ENCODE measurements at regions not wholly inside any gene's neighbourhood (a gene's known extent, or its start where the extent isn't known, plus 50 kb on each side); places are given as distances from the start of the nearest gene placed in this dataset.

DNA sequence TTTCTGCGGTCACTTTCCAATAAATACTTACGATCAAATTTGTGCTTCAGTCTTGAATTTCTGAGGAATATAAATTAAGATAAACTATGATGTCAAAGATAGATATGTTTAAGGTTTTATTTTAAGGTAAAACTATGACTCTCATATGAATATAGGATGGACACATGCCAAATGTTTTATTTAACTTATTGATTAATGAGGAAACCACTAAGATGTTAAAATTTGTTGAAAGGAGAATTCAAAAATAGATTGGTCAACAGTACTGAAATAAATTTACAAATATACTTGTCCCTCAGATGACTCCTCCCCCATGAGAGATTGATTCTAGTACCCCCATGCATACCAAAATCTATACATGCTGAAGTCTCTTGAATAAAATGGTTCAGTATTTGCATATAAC, 319.7 kb upstream of the KCNH8 start:
- DNase-seq (ENCODE audit: low spot score): no peak

DNA sequence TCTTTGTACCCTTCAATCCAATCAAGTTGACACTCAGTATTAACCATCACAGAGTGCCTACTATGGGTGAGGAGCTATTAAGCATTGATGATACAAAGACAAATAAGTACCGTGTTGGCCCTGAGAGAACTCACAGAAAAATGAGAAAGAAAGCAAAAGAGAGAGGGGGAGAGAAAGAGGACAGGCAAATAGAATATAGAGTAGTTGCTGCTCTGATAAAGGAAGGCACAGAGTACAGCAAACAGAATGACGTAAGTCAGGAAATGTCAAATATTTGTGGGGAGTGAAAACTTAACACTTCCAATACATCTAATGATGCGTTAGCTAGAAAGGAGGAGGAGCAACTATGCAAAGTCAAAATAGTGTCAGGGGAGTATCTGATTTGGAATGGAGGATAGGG, 320.6 kb upstream of the KCNH8 start:
- DNase-seq (ENCODE audit: low spot score): no peak

DNA sequence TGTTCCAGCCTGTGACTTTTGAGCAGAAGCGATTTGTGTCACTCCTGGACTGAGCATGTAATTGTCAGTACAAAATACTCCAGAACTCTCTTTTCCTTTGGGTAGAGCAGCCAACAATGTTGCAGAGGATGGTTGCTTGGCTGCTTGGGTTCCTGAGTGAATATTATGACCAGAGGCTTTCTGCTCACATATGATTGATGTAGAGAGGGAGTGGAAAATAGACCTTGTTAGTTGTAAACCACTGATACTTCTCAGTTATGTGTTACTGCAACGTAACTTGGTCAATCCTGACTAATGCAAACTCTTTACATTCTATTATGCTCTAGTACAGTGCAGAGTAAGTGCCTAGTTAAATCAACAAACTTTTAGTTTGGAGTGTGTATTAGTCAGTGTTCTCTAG, 322.6 kb upstream of the KCNH8 start:
- no peak for DNase-seq (ENCODE audit: low spot score)

DNA sequence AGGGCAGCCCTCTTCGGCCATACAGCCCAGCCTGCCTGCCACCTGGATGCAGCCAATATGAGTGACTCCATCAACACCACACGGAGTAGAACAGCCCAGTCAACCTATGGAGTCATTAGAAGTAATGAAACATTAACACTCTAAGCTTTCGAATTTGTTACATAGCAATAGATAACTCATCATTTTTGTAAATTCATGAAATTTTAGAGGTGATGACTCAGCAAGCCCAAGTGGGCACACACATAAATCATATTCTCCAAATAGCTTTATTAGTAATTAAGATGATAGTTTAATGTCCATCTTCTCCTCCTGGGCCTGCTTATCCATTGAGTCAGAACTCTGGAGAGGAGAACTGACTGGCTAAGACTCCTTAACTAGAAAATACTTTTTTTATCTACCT, 335.0 kb upstream of the KCNH8 start:
- no peak for DNase-seq (ENCODE audit: low spot score)

DNA sequence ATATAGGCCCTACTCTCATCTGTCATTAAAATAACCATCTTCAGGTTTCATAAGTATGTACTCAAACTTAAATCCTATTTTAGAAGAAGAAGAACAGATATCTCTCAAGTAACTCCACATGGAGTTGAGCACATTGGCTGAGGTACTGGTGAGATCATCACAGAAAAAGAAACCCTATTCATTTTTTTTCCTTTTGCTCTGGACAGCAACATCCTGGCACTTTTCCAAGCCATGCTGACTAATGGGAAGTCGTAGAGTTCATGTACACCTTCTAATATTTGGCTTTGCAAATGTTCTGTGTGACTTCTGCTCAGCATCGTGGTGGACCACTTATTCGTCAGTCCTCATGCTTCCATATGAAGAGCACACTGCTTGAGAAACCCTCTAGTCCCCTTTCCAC, 336.0 kb upstream of the KCNH8 start:
- DNase-seq (ENCODE audit: low spot score): peak; percentile 15

DNA sequence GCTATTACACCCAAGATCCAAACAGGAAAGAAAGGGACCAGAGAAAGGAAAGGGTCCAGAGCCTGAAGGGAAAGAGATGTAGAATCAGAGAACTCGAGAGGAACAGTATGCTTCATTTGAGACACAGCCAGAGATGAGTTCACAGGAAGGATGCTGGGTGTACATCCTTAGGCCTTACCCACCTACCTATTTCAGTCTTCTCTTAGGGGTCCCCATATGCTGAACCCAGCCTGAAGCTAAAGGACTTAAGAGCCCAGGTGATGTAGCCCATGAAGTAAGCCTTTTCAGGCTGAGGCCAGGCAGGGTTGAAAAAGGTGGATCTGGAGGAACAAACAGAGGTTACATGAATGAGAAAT, 338.0 kb upstream of the KCNH8 start:
- DNase-seq (ENCODE audit: low spot score): no peak

DNA sequence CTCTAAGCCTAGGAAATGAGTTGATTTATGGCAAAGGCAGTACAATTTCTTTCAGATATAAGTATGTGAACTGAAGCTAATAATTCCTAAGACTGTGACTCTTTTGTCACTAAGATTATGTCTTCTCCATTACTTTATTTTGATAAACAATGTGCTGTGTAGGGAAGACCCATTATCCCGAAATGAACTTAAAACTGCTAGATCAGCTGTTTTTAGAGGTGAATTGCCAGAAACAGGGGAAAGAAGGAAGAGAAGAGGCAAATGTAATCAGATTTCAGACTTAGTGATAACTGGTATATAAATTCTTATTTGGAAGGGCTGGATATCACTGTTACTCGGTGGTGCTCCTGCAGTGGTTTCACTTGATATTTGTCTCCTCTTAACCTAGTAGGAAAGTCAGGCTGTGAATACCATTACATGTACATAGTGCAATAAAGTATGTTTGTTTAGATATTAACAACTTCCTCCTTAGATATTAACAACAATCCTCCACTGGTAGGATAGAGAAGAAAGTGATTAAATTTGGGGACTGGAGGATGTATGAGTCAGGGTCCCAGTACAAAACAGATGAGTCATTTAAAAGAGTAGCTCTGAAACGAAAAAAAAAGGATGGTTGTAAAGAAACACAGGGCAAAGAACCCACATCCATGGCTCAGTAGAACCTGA, 338.5 kb upstream of the KCNH8 start:
- DNase-seq (ENCODE audit: low spot score): no peak

DNA sequence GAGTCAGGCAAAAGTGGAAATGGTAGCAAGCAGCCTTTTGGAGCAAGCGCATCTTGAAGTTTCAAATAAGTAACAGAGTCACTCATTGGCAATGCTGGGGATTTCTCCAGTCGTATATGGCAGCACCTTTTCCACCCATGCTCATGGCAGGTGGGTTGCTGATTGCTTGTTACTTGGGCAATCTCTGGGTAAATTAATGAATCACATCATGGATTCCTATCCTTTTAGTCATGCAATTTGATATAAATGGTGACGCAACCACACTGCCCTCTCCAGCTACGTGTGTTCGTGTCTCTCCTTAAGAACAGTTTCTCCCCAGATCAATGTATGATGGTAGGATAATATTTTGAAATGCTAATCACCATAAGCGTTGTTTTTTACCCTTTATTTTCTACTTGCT, 339.9 kb upstream of the KCNH8 start:
- DNase-seq (ENCODE audit: low spot score): peak; percentile 6

DNA sequence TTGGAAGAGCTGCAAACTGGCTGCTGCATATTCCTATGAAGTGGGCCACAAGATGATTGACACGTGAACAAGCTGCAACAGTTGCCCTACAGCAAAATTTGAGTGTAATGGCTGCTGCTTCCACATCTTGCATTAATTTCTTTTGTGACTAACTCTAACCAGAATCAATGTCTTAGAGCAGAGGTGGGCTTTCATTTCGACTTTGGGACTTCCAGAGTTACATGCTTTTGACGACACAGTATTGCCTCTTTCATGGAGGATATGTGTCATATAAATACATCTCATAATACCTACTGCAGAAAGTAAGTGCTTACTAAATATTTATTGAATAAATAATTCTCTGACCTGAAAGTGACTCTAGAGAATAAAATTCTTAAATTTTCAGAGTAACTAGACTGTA, 340.7 kb upstream of the KCNH8 start:
- DNase-seq (ENCODE audit: low spot score): no peak

DNA sequence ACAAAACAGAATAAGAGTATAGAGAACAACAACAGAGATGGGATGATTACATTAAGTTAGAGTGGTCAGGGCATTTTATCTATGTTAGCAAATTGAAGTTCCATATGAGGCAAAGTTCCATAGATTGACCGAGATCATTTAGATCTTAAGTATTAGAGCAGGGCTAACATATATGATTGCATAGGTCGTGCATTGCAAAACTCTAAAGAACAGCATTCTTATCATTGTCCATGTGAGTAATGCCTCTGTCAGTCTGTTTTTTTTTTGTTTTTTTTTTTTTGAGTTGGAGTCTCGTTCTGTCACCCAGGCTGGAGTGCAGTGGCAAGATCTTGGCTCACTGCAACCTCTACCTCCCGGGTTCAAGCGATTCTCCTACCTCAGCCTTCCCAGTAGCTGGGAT, 341.7 kb upstream of the KCNH8 start:
- no peak for DNase-seq (ENCODE audit: low spot score)

DNA sequence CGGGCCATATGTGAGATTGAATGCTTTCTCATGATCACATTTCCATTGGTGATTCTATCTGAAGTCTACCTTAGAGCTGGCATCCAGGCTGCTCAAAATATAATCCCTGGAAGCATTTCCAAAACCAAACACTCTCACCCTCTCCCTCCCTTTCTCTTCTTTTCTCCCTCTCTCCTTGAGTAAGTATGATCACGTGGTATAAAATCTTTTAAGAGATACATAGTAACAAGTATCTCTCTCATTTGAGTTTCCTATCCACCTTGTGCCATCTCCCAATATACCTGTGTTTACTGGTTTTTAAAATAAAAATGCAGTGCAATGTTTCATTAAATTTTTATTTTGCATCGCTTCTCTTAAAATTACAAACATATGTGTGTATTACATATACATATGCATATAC, 350.9 kb upstream of the KCNH8 start:
- DNase-seq (ENCODE audit: low spot score): no peak

DNA sequence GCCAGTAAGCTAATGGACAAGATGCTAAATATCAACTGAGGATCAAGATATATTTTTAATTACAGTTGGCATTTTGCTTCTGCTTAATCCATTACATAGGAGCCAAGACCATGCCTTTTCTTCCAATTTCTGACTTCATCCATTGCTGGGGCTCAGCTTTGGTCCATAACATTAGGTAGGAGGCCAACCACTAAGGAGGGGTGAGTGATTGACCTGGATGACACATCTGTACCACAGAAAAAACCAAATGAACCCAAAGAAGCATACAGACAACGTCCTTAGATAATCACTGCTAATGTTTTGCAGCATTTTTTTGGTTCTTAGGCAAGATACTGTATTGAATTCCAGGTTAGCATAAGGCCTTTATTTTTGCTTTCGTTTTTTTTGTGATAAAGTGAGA, 353.2 kb upstream of the KCNH8 start:
- DNase-seq (ENCODE audit: low spot score): no peak

DNA sequence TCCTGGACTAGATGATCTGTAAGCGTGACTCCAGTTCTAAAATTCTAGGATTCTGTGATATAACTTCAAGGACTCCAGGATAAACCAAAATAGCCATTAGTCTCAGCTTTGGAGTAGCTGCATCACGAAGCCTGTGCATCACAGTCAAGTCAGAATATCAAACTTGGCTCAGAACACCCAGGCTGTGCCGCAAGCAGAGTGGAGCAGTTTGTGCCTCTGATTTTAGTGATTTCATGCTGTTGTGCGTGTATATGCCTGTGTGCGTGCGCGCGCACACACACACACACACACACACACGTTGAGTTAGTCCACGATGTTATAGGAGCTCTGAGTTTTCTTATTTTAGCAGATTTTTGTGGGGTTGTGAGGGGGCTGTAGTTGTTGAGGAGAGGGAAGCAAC, 356.6 kb upstream of the KCNH8 start:
- no peak for DNase-seq (ENCODE audit: low spot score)

DNA sequence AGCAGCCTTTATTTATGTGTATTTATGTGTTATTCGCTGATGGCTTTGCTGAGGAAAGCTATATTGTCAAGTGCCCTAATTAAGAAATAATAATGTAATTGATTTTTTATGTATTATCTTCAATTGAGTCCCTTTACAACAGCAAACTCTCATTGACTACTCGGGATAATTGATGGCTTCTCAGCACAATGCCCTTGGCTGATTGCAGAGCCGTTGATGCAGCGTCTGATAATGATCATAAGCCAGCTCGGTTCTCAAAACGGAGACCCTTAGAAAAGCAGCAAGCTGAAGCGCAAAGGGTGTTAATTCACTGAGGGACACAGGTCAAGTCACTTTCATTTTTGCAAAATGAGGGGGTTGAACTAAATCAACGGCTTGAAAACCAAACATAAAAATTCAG, 357.1 kb upstream of the KCNH8 start:
- no peak for DNase-seq (ENCODE audit: low spot score)

DNA sequence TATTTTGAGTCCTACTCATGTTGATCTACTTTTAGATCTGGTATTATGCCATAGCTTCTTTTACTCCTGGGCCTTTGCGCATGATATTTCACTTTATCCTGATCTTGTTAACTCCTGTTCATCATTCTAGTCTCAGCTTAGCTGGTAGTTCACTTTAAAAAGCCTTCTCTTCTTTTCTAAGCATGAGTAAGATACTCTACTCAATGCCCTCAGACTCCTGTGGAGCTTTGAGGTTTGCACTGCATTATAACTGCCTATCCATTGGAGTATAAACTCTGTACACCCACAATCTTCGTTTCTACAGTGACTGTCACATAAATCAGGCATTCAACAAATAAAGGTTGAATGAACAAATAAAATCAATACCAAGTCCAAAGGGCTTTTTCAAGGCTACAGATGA, 357.9 kb upstream of the KCNH8 start:
- DNase-seq (ENCODE audit: low spot score): no peak

DNA sequence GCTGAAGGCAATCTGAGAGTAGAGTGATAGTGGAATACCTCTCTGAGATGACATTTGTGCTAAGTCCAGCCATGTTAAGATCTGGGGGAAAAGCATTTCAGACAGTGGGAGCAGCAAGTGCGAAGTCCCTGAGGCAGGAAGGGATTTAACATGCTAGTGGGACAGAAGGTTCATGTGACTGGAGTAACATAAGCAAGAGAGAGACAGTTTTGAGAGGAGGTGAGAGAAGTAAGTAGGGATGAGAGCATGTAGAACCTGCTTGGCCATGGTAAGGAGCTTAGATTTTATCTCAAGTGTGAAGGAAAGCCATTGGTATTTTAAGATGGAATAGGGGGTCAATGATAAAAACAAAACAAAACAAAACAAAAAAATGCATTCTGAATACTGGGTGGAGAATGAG, 358.6 kb upstream of the KCNH8 start:
- no peak for DNase-seq (ENCODE audit: low spot score)

DNA sequence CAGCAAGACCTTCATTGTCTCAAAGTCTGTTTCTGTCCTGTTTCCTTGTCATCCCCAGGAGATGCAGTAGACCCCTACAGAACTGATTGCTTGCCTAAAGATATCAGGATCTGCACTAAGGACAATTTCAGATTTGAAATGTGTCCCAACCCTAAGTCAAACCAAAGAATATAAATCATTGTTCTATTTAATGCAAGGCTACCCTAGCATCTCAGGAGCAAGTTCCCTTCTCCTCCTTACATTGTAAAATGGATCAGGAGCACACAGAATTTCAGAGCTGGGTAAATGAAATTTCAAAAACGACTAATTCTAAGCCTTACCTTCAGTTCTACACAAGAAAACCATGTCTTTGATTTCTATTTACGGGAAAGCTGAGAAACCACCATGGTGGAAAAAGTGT, 360.9 kb upstream of the KCNH8 start:
- no peak for DNase-seq (ENCODE audit: low spot score)

DNA sequence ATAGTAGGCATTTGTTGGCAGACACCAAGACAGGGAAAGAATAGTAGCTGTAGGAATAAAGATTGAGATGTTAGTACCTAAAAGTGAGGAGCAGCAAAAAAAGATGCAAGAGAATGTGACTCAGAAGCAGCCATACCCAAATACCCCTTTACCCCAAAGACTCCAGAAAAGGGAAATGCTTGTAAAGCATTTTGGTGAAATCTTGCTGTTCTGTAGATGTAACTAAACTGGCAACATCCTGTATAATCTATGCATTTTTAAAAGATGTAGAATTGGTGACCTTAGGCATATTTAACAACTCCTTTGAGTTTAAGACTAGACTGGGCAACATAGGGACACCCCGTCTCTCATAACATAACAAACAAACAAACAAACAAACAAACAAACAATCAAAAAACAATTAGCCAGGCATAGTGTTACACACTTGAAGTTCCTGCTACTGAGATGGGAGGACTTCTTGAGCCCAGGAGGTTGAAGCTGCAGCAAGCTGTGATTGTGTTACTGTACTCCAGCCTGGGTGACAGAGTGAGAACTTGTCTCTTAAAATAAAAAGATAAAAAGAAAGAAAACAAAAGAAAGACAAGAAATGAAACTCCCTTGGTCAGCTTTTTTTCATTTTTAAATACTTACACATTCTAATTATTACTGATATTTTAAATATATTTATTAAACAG, 361.5 kb upstream of the KCNH8 start:
- no peak for DNase-seq (ENCODE audit: low spot score)

DNA sequence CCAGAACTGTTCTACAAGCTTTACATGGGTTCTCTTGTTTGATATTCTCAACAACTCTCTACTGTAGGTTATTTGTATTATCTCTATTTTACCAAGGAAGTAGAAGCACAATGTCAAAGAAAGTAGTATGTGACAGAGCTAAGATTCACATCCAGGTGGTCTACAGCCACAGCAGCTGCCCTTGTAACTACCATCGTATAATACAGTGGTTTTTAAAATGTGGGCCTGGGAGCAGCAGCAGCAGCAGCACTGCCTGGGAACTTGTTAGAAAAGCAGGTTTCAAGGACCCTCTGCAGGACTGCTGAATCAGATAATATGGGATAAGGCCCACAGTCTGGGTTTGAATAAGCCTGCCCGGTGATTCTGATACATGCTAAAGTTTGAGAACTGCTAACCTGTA, 357.1 kb upstream of the SATB1 start:
- no peak for DNase-seq (ENCODE audit: low spot score)

DNA sequence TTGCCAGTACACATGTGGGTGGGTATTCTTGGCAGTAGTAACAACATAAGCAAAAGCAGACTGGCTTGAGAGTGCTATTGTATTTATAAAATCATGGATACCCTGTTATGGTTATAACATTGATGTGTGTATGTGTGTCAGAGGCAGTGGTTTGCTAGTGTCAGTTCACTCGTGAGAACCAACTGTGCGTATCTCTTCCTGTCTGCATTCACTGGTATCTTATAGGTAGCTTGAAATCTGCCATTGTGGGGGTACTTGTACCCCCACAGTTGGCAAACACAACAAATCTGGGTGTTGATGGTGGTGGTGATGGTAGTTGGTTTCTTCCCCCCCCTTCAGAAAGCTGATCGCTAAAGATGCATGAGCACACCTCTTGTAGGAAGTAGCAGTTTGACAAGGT, 355.8 kb upstream of the SATB1 start:
- no peak for DNase-seq (ENCODE audit: low spot score)

DNA sequence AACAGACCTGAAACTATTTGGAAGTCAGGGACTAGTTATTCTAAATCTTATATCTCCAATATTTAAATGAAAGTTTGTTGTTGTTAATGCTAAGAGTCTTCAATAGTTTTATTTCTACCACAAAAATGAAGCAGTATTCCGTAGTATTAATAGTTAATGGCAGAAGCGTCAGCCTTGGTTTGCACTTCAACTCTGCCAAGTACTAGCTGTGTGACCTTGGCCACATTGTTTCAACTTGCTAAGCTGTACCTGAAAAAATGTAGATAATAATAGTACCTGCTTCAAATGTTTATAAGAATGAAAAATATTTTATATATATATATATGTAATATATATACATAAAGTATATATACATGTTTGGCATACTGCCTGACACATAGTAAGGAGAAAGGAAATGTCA, 354.6 kb upstream of the SATB1 start:
- DNase-seq (ENCODE audit: low spot score): no peak

DNA sequence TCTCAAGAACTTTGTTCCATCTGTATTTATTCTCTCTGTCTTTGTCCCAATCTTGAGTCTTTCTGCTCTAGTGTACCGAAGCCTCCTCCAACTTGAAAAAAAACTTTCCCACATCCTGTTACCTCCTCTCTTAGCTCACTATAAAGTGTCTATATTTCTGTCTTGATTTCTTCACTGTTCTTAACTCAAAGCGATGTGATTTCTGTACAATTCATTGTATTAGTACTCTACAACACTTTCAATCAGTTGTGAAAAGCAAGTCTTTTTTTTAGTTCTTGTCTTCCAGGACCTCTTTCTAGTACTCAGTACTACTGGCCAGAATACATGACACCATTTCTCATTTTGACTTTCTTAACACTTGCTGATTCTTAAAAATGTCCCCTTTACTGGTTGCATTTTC, 353.5 kb upstream of the SATB1 start:
- DNase-seq (ENCODE audit: low spot score): no peak

DNA sequence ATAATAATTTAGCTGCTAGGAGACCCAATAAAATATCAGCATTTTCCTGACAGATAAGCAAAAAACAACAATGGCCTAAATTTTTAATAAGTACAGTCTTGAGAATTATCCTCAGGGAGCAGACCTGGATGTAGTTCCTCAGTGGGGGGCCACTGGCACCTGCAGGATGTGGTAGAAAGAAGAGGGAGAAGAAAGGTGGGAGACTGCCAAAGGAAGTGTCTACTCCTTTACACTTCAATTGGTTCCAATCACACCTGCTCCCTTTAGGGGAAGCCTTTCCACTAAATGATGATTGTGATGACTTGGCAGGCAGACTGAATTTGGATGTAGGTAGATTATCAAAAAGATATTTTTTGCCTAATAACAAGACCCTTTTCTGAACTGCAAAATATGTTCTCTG, 353.0 kb upstream of the SATB1 start:
- no peak for DNase-seq (ENCODE audit: low spot score)

DNA sequence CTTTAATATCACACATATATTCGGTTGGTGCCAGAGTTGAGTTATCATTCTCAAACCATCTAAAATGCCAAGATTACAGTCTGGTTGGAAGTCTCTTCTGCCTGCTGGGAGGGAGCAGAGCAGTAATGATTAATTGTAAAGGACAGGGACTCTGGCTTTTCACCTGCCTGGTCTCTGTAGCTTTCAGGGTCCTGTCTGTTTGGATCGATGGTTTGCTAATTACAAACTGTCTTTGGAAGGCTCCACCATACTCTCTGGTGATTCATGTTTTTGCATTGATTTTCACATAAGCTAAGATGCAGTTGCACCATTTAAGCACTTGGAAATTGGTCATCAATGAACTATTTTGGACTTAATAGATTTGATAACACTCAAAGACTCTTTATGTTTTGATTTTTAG, 350.4 kb upstream of the SATB1 start:
- no peak for DNase-seq (ENCODE audit: low spot score)

All from H4 (cell line).